ENCODE measurements at regions not wholly inside any gene's neighbourhood (a gene's known extent, or its start where the extent isn't known, plus 50 kb on each side); places are given as distances from the start of the nearest gene placed in this dataset.
"Not testable (repeated sequence)": the region's sequence is repeated elsewhere in the genome, so short reads cannot be mapped to it uniquely, and the experiment has no call there.

DNA sequence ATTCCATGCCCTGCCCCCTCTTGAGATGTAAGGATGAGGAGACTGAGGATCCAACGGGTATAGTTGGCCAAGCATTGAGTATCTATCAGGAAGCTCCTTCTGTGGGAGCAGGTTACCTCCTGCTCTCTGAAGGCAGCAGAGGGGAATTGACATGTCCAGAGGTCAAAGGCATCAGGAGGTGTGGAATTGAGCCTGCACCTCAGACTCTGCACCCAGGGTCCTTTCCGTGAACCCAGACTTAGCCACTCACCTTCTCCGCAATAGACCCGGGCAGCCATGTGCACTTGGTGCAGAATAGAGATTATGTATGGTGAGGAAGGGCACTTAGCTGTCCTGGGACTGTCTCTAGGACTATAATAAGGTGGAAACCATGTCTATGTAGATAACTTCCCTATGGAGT, 399.0 kb upstream of the TPM1 start:
- no peak for DNase-seq (ENCODE audit: low spot score)

DNA sequence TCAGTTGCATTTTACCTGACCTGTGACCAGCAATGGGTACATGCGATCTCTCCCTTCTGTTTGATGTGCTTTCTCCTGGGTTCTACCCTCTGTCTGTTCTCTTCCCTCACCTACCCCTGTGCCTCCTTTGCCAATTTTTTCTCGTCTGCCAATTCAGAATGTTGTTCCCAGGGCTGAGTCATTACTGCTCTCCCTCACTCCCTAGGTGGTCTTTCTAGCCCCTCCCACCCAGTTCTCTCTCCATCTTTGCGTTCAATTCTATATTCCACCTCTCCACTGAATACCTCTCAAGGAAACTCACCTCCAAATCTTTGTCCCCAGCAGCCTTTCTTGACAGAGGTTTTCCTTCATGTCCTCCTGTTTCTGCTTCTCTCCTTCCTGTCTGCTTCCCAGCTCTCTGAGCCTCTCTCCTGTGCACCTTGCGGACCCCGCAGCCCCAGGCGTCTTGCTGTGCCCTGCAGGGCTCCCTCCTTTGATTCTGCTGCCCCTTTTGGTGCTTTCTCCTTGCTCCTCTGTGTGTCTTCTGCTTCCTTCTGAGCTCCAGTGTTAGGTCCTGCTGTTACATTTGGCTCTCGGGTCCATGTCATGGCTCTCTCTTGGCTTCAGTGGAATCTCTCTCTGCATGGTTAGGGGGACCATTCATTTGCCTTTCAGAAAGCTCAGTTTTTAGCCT, 398.2 kb upstream of the TPM1 start:
- DNase-seq (ENCODE audit: low spot score), result no peak

DNA sequence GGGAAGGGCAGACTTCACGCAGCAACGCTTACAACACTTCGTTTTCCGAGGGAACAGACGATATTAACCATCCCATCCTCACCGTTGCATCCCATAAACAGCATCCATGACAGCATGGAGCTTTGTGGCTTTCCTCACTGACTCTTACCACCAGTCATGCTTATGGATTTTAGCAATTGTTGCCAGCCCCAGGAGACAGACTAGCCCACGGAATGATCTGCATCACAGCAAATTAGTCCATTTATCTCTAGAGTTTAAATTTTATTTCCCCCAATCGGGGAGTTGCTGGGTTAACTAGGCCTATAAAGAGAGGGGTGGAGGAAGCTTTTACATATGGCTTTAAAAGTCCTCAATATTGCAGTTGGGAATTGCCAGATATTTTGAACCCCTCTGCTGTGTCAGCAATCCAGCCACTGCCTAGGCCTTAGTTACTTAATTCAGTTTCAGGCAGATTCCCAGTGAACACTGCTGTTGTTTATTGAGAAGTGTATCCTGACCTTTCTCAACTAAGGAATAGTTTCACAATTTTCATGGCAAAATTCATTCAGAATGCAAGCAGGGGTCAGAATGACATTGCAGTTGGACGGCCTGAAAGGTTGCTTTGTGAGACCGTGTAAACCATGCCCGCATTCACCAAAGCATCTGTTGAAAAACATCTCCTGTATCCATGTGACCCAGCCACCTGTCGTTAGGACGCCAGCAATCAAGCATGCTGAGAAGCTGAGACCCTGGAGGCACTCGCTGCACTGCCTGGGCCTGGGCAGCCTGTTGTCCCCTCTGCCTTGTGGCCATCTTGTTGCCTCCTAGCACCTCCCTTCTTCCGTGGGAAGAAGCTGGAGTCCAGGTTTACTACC, 397.4 kb upstream of the TPM1 start:
- no peak for DNase-seq (ENCODE audit: low spot score)

DNA sequence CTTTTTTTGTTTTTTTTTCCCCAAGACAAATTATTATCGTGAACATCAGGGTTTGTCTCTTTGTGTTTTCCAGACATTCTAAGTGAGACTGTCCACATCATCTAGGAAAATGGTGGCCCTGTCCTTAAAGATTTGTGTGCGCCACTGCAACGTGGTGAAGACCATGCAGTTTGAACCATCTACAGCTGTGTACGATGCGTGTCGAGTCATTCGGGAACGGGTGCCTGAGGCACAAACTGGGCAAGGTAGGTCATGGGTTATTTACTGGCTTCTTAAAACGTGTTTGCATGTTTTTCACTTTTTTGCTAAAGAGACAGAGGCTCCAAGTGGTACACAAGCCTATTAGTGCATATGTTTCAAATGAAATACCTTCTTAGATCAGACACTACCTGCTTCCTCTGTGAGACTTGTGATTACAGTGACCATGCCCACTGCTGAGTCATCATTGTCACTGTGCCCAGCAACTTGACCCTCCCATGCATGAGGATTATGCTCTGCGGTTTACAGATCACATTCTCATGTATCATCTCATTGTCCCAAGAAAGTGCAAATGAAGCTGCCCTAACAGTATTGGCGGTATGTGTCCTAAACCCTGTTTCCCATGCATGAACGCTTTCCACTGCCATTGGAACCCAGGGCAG, 395.2 kb upstream of the TPM1 start:
- peak; percentile 88 for DNase-seq (ENCODE audit: low spot score)

DNA sequence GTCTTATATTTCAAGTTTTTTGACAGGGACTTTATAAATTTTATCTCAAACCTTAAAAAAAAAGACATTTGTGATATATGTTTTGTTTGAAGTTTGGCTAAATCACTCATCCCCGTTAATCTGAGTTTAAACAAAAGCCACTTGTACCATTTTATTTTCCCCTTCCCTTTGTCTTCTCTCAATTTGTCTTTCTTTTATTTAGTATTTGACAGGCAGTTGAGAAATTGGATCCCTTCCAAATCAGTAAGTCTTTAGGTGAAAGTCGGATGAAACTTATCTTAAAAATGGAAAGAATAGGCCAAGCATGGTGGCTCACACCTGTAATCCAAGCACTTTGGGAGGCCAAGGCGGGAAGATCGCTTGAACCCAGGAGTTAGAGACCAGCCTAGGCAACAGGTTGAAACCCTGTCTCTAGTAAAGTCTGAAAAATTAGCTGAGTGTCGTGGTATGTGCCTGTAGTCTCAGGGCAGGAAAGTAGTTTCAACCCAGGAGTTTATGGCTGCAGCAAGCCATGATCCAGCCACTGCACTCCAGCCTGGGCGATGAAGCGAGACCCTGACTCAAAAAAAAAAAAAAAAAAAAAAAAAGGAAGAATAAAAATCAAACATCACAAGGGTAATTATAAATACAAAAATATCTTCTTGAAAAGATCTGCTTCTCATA, 394.6 kb upstream of the TPM1 start:
- DNase-seq (ENCODE audit: low spot score), result no peak

DNA sequence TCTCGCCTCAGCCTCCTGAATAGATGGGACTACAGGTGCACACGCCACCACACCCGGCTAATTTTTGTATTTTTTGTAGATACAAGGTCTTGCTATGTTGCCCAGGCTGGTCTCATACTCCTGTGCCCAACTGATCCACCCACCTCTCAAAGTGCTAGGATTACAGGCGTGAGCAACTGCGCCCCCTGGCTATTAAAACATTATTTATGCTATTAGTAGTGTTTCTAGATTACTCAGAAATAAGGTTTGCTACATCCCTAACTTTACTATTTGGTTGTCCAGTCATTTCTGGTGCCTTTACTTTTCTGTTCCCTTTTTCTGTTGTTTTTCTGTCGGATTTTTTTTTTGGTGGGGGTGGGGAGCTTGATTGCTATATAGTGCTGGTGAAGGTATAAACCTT, 393.6 kb upstream of the TPM1 start:
- no peak for DNase-seq (ENCODE audit: low spot score)

DNA sequence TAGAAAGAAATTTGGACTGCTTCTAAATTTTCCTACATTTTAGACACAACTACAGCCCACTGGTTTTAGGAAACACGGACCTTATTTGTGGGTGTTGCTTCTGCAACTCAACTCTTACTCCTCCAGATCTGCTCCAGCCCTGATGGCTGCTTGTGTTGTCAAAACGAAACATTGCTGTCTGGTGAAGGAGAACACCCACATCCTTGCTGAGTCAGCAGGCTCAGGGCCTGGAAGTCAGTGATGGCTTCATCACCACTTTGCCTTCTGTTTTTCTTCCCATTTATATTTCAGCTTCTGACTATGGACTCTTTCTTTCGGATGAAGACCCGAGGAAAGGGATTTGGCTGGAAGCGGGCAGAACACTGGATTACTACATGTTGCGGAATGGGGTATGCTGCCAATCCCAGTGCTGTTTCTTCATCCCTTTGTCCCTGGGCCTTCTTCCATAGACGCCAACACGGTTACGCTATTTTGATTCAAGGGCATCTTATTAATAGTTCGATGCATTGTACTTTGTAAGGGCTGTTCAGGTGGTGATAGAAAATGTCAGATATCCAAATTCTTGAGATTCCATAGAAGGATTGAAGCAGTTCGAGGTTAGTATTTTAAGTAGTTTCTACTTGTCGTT, 392.6 kb upstream of the TPM1 start:
- DNase-seq (ENCODE audit: low spot score), result no peak

DNA sequence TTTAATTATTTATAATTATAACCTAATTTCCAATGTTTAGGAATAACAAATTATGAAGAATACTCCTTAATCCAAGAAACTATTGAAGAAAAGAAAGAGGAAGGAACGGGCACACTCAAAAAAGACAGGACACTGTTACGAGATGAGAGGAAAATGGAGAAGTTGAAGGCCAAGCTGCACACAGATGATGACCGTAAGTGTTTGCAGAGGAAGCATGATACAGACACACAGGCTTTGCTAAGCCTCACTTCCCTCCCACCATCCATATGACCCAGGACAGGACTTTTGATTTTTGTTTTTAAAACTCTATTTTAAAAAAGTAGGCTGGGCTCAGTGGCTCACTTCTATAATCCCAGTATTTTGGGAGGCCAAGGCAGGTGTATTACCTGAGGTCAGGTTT, 389.4 kb upstream of the TPM1 start:
- DNase-seq (ENCODE audit: low spot score), result no peak

DNA sequence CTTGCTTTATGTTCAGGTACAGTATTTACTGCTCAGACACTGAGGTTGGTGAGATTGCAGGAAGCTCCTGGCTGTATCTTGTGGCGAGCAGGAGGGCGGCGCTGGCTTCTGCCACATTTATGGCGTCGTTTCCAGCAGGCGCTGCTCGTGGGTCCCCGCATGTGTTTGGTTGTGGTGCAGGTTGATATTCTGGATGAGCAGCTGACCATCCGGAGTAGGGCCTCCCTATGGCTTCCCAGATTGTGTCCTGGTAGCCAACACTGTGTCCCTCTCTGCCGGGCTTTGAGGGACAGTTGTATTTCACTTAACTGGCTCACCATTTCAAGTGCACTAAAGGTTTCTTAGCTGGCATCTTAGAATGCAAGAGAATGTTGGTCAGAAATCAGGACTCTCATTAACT, 386.5 kb upstream of the TPM1 start:
- DNase-seq (ENCODE audit: low spot score), result no peak

DNA sequence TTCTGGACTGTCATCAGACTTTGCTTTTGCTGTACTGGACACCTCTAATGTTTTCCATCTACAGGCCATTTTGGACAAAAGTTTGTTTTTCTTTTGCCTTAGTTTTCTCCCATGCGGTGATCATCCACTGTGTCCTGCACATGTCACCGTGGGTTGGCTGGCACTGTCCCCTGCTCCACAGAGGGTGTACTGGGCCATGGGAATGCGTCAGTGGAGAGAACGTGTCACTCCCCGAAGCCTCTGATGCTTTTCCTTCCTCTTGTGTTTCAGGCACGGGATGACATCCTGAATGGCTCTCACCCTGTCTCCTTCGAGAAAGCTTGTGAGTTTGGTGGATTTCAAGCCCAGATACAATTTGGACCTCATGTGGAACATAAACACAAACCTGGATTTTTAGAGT, 385.0 kb upstream of the TPM1 start:
- DNase-seq (ENCODE audit: low spot score), result not testable (repeated sequence)

DNA sequence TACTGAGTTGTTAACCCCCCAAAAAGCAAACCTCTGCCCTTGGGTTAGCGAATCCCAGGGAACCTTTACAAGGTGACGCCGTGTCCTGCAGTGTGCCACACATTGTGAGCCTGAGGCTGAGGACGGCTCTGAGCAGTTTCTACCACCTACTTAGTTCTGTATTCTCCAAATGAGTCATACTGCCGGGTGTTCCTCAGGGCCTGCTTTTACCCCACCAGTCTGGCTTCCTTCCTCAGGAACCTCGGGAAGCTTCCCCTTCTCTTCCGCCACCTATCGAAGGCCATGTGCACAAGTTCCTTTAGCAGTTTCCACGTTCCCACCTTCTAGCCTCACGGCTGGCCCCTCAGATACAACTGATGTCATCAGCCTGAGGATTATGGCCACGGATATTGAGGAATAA, 384.0 kb upstream of the TPM1 start:
- no peak for DNase-seq (ENCODE audit: low spot score)

DNA sequence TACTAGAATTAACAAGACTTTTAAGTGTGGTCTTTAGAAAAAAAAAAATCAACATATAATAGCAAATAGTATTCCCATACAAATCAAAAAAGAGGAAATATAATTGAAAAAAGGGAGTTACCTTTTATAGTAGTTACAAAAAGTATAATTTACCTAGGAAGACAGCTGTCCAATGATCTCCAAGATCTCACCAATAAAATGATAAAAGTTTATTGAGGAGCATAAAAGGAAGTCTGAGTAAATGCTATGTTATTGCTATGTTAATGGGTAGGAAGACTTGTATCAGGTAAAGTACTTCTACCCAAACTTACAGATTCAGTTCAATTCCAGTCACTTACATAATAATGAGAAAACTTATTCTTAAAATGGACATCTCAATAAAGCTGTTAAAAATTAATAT, 379.0 kb upstream of the TPM1 start:
- DNase-seq (ENCODE audit: low spot score), result no peak

DNA sequence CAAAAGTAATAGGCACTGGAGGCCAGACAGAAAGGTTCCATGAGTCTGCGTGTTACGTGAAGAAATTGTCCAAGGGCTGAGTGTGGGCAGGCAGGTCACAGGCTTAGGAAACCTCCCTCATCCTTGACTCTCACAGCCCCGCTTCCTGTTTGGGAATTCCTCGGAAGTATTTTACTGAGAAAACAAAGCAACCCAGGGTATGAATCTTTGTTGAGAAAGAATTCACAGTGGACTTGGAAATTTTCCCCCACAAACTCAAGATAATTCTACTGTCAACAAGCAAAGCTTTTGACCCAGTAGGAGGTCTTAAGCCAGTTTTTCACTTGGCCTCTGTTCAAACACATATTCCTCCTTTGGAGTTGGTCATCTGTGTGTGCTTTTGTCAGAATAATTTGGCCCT, 377.1 kb upstream of the TPM1 start:
- no peak for DNase-seq (ENCODE audit: low spot score)

DNA sequence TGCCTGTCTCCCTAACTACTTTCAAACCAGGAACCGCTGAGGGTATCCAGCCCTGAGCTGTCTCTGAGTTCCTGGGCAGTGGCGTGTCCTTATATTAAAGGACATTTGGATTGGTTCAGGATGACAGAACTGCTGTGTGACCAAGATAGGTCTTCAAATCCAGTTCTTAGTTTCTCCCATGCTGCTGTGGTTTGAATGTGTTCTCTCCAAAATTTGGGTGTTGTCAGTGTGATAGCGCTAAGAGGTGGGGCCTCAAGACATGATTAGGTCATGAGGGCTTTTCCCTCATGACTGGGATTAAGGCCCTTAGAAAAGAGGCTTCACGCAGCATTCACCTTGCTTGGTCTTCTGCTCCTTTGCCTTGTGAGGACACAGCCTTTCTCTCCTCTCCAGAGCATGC, 376.5 kb upstream of the TPM1 start:
- no peak for DNase-seq (ENCODE audit: low spot score)

DNA sequence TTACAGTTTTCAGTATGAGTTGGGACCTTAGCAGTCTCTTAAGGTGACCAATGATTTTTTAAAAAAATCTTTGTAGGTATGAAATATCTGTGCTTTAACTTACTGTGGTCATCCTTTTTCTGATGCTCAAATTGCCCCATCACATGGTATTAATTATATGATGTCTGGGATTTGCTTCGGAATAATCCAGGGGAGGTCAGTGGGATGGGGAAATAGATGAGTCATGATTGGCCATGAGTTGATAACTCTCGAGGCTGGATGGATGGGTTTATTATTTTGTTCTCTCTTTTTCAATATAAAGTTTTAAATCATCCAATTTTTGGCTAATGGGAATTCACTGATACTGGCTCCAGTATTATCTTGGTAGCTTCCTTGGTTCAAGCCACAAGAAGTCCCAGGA, 370.3 kb upstream of the TPM1 start:
- no peak for DNase-seq (ENCODE audit: low spot score)

DNA sequence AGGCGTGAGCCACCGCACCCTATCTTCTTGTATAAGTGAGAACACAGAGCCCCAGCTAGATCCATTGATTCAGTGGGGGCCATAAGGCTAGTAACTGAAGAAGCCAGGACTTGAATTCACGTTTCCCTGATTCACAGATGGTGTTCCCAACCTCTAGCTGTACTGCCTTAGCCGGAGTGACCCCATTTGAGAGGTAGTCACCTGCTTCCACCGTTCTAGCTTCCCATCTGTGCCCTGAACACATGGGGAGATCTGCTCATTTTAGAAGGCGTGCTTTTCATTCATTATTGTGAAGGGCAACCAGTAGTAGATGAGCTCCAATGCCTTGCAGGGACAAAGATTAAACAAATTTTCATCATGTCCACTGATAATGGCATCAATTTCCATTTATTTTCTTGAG, 365.7 kb upstream of the TPM1 start:
- DNase-seq (ENCODE audit: low spot score), result no peak

DNA sequence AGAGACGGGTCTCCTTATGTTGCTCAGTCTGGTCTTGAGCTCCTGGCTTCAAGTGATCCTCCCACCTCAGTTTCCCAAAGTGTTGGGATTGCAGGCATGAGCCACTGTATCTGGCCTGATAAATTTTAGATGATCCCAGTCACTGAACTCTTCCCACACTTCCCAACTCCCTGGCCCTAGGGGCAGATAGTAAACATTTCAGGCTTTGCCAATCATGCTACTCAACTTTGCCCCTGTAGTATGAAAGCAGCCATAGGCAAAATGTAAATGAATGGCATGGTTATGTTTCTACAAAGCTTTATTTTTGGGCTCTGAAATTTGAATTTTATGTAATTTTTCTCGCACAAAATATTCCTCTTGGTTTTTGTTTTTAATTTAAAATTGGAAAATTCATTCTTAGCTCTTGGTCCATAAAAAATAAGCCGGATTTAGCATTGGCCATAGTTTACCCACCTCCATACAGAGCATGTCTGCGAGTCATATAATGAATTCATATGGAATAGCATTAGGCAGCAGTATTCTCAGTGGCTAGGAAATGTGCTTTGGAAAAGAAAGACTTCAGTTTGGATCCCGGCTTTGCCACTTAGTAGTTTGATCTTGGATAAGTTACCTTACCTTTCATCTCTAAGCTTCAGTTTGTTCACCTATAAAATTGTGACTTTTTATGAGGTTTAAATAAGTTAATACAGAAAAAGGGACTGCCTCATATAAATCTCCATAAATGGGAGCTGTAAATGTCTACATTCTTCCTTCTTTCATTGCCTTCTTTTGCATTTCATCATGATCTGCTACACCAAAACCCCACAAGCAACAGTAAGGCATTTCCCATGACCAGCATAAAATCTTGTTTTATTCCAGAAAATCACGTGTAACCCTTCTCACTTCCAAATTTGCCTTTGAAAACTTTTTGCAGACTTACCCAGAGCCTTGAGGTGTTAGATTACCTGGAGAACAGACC, 360.3 kb upstream of the TPM1 start:
- no peak for DNase-seq (ENCODE audit: low spot score)

DNA sequence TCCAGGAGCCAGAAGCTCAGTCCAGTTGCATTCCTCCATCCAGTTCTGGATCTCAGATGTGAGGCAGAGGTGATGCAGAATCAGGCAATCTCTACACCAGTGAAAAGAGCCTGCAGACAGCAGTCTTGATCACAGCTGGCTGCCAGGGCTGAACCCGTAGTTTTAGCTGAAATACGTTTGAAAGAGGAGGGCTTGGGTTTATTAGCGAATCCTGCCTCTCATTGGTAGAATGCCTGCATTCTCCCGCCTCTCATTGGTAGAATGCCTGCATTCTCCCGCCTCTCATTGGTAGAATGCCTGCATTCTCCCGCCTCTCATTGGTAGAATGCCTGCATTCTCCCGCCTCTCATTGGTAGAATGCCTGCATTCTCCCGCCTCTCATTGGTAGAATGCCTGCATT, 359.4 kb upstream of the TPM1 start:
- DNase-seq (ENCODE audit: low spot score), result not testable (repeated sequence)

DNA sequence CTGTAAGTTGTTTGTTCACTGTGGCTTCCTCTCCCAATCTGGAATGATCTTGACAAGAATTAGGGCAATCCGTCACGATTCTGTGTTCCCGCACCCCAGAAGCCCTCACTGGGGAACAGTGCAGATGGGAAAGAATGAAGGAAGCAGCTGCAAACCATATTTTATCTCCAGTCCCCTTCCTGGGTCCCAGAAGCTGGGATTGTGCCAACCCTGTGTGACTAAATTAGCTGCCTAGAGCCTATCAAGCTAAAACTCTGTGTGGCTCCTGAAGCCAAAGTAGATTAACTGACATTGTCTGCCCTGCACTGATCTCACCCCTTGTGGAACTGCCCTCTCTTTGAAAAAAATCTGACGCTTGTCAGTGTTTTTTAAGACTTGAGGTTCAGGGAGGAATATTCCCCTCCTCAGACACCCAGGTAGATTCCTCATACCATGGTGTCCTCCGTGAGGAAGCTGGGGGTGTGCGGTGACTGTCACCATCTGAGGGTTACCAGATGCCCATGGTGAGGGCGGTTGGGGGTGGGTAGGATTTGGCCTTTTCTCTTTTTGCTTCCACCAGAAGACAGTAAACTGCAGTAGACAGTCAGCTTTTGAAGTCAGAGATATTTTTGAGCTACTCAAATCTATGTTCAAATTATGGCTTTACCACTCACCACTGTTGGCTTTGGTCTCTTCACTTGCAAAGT, 358.3 kb upstream of the TPM1 start:
- no peak for DNase-seq (ENCODE audit: low spot score)

DNA sequence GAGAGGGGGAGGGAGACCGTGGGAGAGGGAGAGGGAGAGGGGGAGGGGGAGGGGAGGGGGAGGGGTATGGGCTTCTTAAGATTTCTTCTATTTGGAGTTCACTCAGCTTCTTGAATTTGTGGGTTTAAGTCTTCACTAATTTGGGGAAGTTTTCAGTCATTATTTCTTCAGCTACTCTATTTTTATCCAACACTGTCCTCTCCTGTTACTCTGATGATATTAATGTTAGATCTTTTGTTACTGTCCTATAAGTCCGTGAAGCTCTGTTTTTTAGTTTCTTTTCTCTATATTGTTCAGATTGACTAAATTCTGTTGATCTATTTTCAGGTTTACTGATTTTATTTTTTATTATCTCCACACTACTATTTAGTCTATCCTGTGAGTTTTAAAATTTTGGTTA, 351.5 kb upstream of the TPM1 start:
- DNase-seq (ENCODE audit: low spot score), result no peak

DNA sequence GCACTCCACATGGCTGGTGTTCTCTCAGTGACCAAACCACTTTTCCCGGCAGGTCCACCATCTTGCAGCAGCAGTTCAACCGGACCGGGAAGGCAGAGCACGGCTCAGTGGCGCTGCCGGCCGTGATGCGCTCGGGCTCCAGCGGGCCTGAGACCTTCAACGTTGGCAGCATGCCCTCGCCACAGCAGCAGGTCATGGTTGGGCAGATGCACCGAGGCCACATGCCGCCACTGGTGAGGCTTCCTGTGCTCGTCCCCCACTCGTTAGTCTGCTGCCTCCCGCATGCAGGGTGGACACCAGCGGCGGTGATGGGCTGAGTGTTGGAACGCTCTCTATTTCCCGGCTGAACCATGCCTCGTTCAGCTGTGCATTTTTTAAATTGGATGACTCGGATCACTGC, 344.9 kb upstream of the TPM1 start:
- no peak for DNase-seq (ENCODE audit: low spot score)
